Erythroblast (primary cell): ENCODE measurements at regions not wholly inside any gene's neighbourhood (a gene's known extent, or its start where the extent isn't known, plus 50 kb on each side); places are given as distances from the start of the nearest gene placed in this dataset.

Experiments used
- GATA1 ChIP-seq: IDR thresholded peaks from 2 replicates; pipeline ENCODE4 v1.6.1; 2011; ENCODE audit warnings: low read depth, mild to moderate bottlenecking, control low read depth, low read length, moderate library complexity
- POLR2A ChIP-seq: IDR thresholded peaks from 2 replicates; pipeline ENCODE4 v1.6.1; 2011; ENCODE audit warnings: mild to moderate bottlenecking, low read length

GRCh38 chr17:70011750-70012149 is 63.3 kb upstream of the KCNJ16 start:
- TF ChIP-seq POLR2A = no peak
- TF ChIP-seq GATA1 = no peak
